ENCODE measurements at regions not wholly inside any gene's neighbourhood (a gene's known extent, or its start where the extent isn't known, plus 50 kb on each side); places are given as distances from the start of the nearest gene placed in this dataset.
A peak's percentile ranks its signal among the peaks of the same experiment; 100 is the strongest.
"Not testable (repeated sequence)": the region's sequence is repeated elsewhere in the genome, so short reads cannot be mapped to it uniquely, and the experiment has no call there.

- DNase-seq: peak; percentile 20
Measured at GRCh38 chr5:74499256-74500050, 141.1 kb downstream of the ENC1 start.

GRCh38 chr5:74497706-74498105 lies 142.8 kb downstream of the ENC1 start:
- DNase-seq: no peak

- DNase-seq: no peak
Measured at GRCh38 chr5:74493411-74493810, 147.1 kb downstream of the ENC1 start.

- DNase-seq: no peak
Measured at GRCh38 chr5:74492230-74492629, 148.3 kb downstream of the ENC1 start.

- DNase-seq: no peak
Measured at GRCh38 chr5:74491586-74491985, 148.9 kb downstream of the ENC1 start.

GRCh38 chr5:74490814-74491213 lies 149.7 kb downstream of the ENC1 start:
- no peak for DNase-seq

GRCh38 chr5:74482990-74483389 lies 157.5 kb downstream of the ENC1 start:
- no peak for DNase-seq

- no peak for DNase-seq
Measured at GRCh38 chr5:74482523-74482922, 158.0 kb downstream of the ENC1 start.

GRCh38 chr5:74481357-74481756 lies 159.2 kb downstream of the ENC1 start:
- not testable (repeated sequence) for DNase-seq

GRCh38 chr5:74480201-74480600 lies 160.3 kb downstream of the ENC1 start:
- no peak for DNase-seq

- DNase-seq: no peak
Measured at GRCh38 chr5:74478328-74478727, 162.2 kb downstream of the ENC1 start.

- DNase-seq: no peak
Measured at GRCh38 chr5:74477761-74478160, 162.8 kb downstream of the ENC1 start.

GRCh38 chr5:74476819-74477453 lies 163.6 kb downstream of the ENC1 start:
- DNase-seq: peak; percentile 61

GRCh38 chr5:74476046-74476818 lies 164.3 kb downstream of the ENC1 start:
- DNase-seq: peak; percentile 41

GRCh38 chr5:74471875-74472274 lies 168.7 kb downstream of the ENC1 start:
- DNase-seq: no peak

GRCh38 chr5:74469234-74469994 lies 171.1 kb downstream of the ENC1 start:
- no peak for DNase-seq

GRCh38 chr5:74468421-74468820 lies 172.1 kb downstream of the ENC1 start:
- no peak for DNase-seq

- DNase-seq: no peak
Measured at GRCh38 chr5:74465724-74466123, 174.8 kb downstream of the ENC1 start.

GRCh38 chr5:74464512-74465209 lies 175.9 kb downstream of the ENC1 start:
- DNase-seq: no peak

GRCh38 chr5:74462356-74462755 lies 178.2 kb downstream of the ENC1 start:
- DNase-seq: no peak

GRCh38 chr5:74461251-74461650 lies 179.3 kb downstream of the ENC1 start:
- DNase-seq: no peak

- no peak for DNase-seq
Measured at GRCh38 chr5:74460694-74461093, 179.8 kb downstream of the ENC1 start.
